Lower leg skin (tissue), 3 donors: ENCODE measurements at regions not wholly inside any gene's neighbourhood (a gene's known extent, or its start where the extent isn't known, plus 50 kb on each side); places are given as distances from the start of the nearest gene placed in this dataset.

Source experiments
- CTCF ChIP-seq, 3 donors: fragments of 450-650 bp; IDR thresholded peaks; one replicate each; pipeline ENCODE4 v1.5.1; 2016; ENCODE audit warnings: antibody characterized with exemption in 3 of 3, mild to moderate bottlenecking in 3 of 3, moderate library complexity in 2 of 3
- POLR2A ChIP-seq, 2 donors: fragments of 450-650 bp; IDR thresholded peaks; one replicate each; pipeline ENCODE4 v1.6.1; 2016 to 2017; ENCODE audit warnings: antibody characterized with exemption in 2 of 2, mild to moderate bottlenecking in 1 of 2, moderate library complexity in 1 of 2

DNA sequence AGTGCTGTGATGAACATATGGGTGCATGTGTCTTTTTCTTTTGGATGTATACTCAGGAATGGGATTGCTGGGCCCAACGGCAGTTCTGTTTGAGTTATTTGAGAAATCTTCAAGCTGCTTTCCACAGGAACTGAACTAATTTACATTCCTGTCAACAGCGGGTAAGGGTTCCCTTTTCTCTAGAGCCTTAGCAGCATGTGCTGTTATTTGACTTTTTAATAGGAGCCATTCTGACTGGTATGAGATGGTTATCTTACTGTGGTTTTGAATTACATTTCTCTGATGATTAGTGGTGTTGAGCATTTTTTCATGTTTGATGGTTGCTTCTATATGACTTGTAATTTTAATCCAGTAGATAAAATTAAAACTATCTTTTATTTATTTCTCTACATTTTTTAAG is 1168.6 kb upstream of the ALCAM start:
- TF ChIP-seq CTCF (IDR thresholded peaks at IDR 0.05) (no peak), POLR2A (IDR thresholded peaks at IDR 0.05) (no peak)
